ENCODE measurements at regions not wholly inside any gene's neighbourhood (a gene's known extent, or its start where the extent isn't known, plus 50 kb on each side); places are given as distances from the start of the nearest gene placed in this dataset.
"Not testable (repeated sequence)": the region's sequence is repeated elsewhere in the genome, so short reads cannot be mapped to it uniquely, and the experiment has no call there.

- not testable (repeated sequence) for TF ChIP-seq CTCF (conservative IDR thresholded peaks at IDR 0.05; ENCODE audit: low read length); EZH2phosphoT487 (IDR thresholded peaks at IDR 0.05; ENCODE audit: borderline replicate concordance, low read depth, low read length)
Measured at GRCh38 chr12:23389315-23389714, 560.2 kb downstream of the SOX5 start.
